ENCODE measurements at regions not wholly inside any gene's neighbourhood (a gene's known extent, or its start where the extent isn't known, plus 50 kb on each side); places are given as distances from the start of the nearest gene placed in this dataset.

- TF ChIP-seq CTCF (IDR thresholded peaks at IDR 0.05; ENCODE audit: low read depth, low read length) (no peak), MYC (IDR thresholded peaks at IDR 0.05; ENCODE audit: low read depth, low read length) (no peak), POLR2A (IDR thresholded peaks at IDR 0.05; ENCODE audit: extremely low read depth, insufficient read length) (no peak), MAX (IDR thresholded peaks at IDR 0.05; ENCODE audit: low read depth, low read length) (no peak)
Measured at GRCh38 chr2:139380051-139380450, 599.9 kb upstream of the NXPH2 start.

Data from NB4 (cell line).